Ovary (tissue), 7 donors: ENCODE measurements at regions not wholly inside any gene's neighbourhood (a gene's known extent, or its start where the extent isn't known, plus 50 kb on each side); places are given as distances from the start of the nearest gene placed in this dataset.

Source experiments
- DNase-seq, 5 donors: peaks; one replicate each; pipeline ENCODE4 v3.0.0-alpha.2; 2019 to 2020
- H3K27ac ChIP-seq, 2 donors: fragments of 200-600 bp; one replicate each; pipeline versions ENCODE4 v1.5.1 to v1.8.0; 2019 to 2022
- H3K27me3 ChIP-seq: fragments of 200-600 bp; one replicate; pipeline ENCODE4 v1.8.0; 2022
- H3K36me3 ChIP-seq: fragments of 200-600 bp; sonication (generic); one replicate; pipeline ENCODE4 v1.5.1; 2019
- H3K4me1 ChIP-seq: one replicate; pipeline ENCODE4 v1.8.1; 2013; ENCODE audit warnings: mild to moderate bottlenecking, moderate library complexity; ENCODE audit not compliant: insufficient read depth
- H3K4me3 ChIP-seq: fragments of 200-600 bp; sonication (generic); one replicate; pipeline ENCODE4 v1.5.1; 2017
- H3K9me3 ChIP-seq, 2 donors: fragments of 200-600 bp in 1 of 2; sonication (generic) in 1 of 2; one replicate each; pipeline versions ENCODE4 v1.5.1 to v1.8.1; 2013 to 2019; ENCODE audit warnings: mild to moderate bottlenecking in 1 of 2, moderate library complexity in 1 of 2
- EP300 ChIP-seq: sonication (generic); formaldehyde crosslinking; IDR thresholded peaks from one replicate; pipeline ENCODE4 v1.6.1; 2017; ENCODE audit warnings: antibody characterized with exemption
- POLR2A ChIP-seq: fragments of 450-650 bp; IDR thresholded peaks from one replicate; pipeline ENCODE4 v1.6.1; 2017; ENCODE audit warnings: antibody characterized with exemption, mild to moderate bottlenecking, moderate library complexity
- WGBS, 3 donors: extraction: QIAGEN DNeasy Blood & Tissue Kit in 1 of 3; methylation state at CpG; one replicate each; pipeline versions ENCODE4 v1.1.5 to v1.1.7; 2013 to 2017; 5-methylcytosine and 5-hydroxymethylcytosine counted together
- intact Hi-C, 4 donors: fragments of 100-400 bp; cut with DNase I; formaldehyde crosslinking; loops; one replicate each; pipeline versions ENCODE4 v1.11.0 to v1.15.1; 2022 to 2023
- TF ChIP-seq, protein P1 (sequence below), 3 donors: fragments of 450-650 bp in 2 of 3; fragments of 200-600 bp in 1 of 3; IDR thresholded peaks; one replicate each; pipeline versions ENCODE4 v1.5.1 to v1.8.0; 2016 to 2022; ENCODE audit warnings: antibody characterized with exemption in 3 of 3, mild to moderate bottlenecking in 1 of 3
- donor health status: DM: no; HTN: no; CAD: no; lungs with moderate emphysema.
- donor health status: DM: no; HTN: no; CAD: no.
- donor health status: Bipolar disorder and iron deficiency.
- donor health status: DM: no; HTN: no; CAD: no.
- donor health status: DM: yes; HTN: yes; CAD: no.

DNA sequence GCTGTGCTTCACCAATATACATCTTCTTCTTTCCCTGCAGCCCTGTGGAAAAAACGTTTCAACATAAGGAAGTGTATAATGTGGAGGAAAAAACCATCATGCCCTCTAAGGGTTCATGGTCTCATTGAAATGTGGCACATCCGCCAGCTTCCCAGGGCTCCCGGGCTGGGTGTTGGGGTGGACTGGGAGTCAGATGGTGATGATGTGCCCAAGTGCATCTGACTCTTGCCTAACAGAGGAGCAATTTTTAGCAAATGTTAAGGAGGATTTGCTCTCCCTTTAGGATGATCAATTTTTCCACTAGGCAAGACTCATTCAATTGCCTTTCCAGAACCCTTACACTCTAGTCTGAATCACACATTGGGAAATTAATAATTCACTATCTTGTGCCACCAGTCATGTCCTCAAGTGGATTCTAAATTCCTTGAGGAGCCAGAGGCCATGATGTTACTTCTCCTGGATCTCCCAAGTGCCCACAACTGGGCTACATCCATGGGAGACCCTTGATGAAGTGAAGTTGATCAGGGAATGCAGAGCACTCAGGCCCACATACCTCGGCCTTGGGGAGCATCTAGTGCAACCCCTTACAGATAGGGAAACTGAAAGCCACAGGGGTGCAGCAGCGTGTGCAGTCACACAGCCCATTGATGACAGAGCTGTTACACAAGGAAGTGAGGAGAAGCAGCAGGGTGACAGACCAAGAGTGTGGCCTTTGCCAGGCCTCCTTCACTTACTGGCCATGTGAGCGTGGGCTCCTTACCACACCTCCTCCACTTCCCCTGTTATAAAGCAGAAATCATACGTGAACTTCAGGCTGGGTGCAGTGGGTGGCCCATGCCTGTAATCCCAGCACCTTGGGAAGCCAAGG lies 100.0 kb upstream of the SLC44A3 start:
- Histone ChIP-seq H3K4me1 (no peaks in the 10 kb centered on the region), H3K27me3 (no peaks in the 10 kb centered on the region), H3K36me3 (no peaks in the 10 kb centered on the region), H3K27ac (no peak overlapping the region), H3K9me3 (no peaks in the 10 kb centered on the region), H3K4me3 (no peak overlapping the region)
- intact Hi-C loops, result no loop called here
- TF ChIP-seq, protein P1, sequence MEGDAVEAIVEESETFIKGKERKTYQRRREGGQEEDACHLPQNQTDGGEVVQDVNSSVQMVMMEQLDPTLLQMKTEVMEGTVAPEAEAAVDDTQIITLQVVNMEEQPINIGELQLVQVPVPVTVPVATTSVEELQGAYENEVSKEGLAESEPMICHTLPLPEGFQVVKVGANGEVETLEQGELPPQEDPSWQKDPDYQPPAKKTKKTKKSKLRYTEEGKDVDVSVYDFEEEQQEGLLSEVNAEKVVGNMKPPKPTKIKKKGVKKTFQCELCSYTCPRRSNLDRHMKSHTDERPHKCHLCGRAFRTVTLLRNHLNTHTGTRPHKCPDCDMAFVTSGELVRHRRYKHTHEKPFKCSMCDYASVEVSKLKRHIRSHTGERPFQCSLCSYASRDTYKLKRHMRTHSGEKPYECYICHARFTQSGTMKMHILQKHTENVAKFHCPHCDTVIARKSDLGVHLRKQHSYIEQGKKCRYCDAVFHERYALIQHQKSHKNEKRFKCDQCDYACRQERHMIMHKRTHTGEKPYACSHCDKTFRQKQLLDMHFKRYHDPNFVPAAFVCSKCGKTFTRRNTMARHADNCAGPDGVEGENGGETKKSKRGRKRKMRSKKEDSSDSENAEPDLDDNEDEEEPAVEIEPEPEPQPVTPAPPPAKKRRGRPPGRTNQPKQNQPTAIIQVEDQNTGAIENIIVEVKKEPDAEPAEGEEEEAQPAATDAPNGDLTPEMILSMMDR (IDR thresholded peaks at IDR 0.05), result no peak
- TF ChIP-seq POLR2A (no peak), EP300 (no peak)
- DNase-seq, result no peak
- 87 to 90% (median 89%) methylated on average over 7 of the region's 7 CpGs for WGBS, 3 donors

DNA sequence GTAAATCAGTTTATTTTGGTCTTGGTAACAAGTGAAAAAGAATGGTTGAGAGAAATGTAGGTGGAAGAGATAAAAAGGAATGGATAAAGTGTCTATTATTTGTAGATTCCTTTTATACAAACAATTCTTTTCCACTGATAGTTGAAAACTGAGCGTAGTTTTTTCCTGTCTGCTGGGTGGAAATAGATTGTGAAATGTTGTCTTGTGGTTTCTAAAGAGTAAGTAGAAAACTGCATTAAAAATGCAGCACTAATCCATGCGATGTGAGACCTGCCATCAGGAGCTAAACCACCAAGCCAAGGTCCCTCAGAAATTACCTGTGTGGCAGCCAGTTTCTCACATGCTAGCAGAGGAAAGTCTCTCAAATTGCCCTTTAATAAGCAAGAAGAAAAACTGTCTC lies 103.2 kb upstream of the SLC44A3 start:
- Histone ChIP-seq H3K9me3 (no peaks in the 10 kb centered on the region), H3K4me3 (no peak overlapping the region), H3K27ac (no peak overlapping the region), H3K27me3 (no peaks in the 10 kb centered on the region), H3K36me3 (no peaks in the 10 kb centered on the region), H3K4me1 (peaks cover 1% of the 10 kb centered on the region)
- WGBS, 3 donors, result 43 to 75% (median 59%) methylated on average over 2 of the region's 2 CpGs
- intact Hi-C loops, result no loop called here
- no peak for DNase-seq
- TF ChIP-seq POLR2A (no peak), EP300 (no peak)
- TF ChIP-seq, protein P1 (IDR thresholded peaks at IDR 0.05), result no peak

DNA sequence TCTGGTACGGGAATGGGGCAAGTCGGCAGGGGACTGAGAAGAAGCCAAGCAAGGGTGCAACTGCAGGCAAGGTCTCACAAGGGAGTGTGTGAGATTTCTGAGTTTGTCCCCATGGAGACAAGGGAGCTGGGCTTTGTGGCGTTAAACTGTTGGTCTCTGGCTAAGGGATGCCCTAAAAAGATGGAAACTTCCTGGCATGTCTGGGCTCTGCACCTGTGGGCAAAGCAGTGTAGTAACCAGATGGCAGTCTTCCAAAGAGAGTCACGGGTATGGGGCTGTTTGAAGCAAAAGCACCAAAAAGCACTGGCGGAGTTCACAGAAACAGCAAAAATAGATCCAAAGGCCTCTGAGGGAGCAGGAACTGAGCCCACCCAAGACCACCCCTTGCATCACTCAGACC lies 104.8 kb upstream of the SLC44A3 start:
- H3K4me3 ChIP-seq, result no peak overlapping the region
- H3K27ac ChIP-seq, result no peak overlapping the region
- 92 to 94% (median 92%) methylated on average over 5 of the region's 5 CpGs for WGBS, 3 donors
- no peaks in the 10 kb centered on the region for H3K27me3 ChIP-seq
- no peak for DNase-seq
- no peaks in the 10 kb centered on the region for H3K36me3 ChIP-seq
- H3K9me3 ChIP-seq, result no peaks in the 10 kb centered on the region
- TF ChIP-seq, protein P1 (IDR thresholded peaks at IDR 0.05), result no peak
- TF ChIP-seq POLR2A (no peak), EP300 (no peak)
- intact Hi-C loops, result no loop called here
- peaks cover 1% of the 10 kb centered on the region for H3K4me1 ChIP-seq

DNA sequence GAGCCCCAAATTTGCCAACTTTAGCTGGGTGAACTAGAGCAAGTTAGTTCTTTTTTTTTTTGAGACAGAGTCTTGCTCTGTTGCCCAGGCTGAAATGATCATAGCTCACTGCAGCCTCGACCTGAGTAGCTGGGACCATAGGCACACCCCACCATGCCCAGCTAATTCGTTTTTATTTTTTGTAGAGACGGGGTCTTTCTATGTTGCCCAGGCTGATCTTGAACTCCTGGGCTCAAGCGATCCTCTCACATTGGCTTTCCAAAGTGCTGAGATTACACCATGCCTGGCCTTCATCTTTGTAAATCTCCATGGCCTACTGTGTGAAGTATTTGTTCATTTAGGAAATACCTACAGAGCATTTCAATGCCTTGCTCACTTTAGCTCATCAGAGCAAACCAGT lies 105.6 kb upstream of the SLC44A3 start:
- no peak for DNase-seq
- H3K27me3 ChIP-seq, result no peaks in the 10 kb centered on the region
- TF ChIP-seq, protein P1 (IDR thresholded peaks at IDR 0.05), result no peak
- TF ChIP-seq POLR2A (no peak), EP300 (no peak)
- peaks cover 1% of the 10 kb centered on the region for H3K4me1 ChIP-seq
- H3K4me3 ChIP-seq, result no peak overlapping the region
- no peaks in the 10 kb centered on the region for H3K36me3 ChIP-seq
- WGBS, 3 donors, result 94 to 98% (median 94%) methylated on average over 4 of the region's 4 CpGs
- peak overlapping the region in 1 of 2 donors; percentile 21 for H3K27ac ChIP-seq
- H3K9me3 ChIP-seq, result no peaks in the 10 kb centered on the region
- intact Hi-C loops, result no loop called here
